Lower lobe of right lung (tissue), 2 donors: ENCODE measurements at regions not wholly inside any gene's neighbourhood (a gene's known extent, or its start where the extent isn't known, plus 50 kb on each side); places are given as distances from the start of the nearest gene placed in this dataset.
"Not testable (repeated sequence)": the region's sequence is repeated elsewhere in the genome, so short reads cannot be mapped to it uniquely, and the experiment has no call there.

Experiments
- ATAC-seq, 2 donors: fragments of 200-7000 bp; cut with Tn5 transposase; one replicate each; pipeline ENCODE4 v1.9.1; 2020 to 2022; ENCODE audit warnings: mild to moderate bottlenecking in 2 of 2, moderate library complexity in 2 of 2
- DNase-seq: peaks from one replicate; pipeline ENCODE4 v3.0.0-alpha.2; 2020
- H3K27ac ChIP-seq: fragments of 200-600 bp; one replicate; pipeline ENCODE4 v1.8.0; 2022
- H3K27me3 ChIP-seq: fragments of 200-600 bp; one replicate; pipeline ENCODE4 v1.8.0; 2022; ENCODE audit warnings: low read depth
- H3K36me3 ChIP-seq: fragments of 200-600 bp; one replicate; pipeline ENCODE4 v1.8.0; 2022; ENCODE audit warnings: mild to moderate bottlenecking
- H3K4me1 ChIP-seq: fragments of 200-600 bp; one replicate; pipeline ENCODE4 v1.8.0; 2022
- H3K4me3 ChIP-seq: fragments of 200-600 bp; one replicate; pipeline ENCODE4 v1.8.0; 2022; ENCODE audit warnings: mild to moderate bottlenecking
- H3K9me3 ChIP-seq: fragments of 200-600 bp; one replicate; pipeline ENCODE4 v1.8.0; 2022
- intact Hi-C: fragments of 100-400 bp; cut with DNase I; formaldehyde crosslinking; loops from one replicate; pipeline ENCODE4 v1.11.0; 2022
- TF ChIP-seq, protein P1 (sequence below): fragments of 200-600 bp; IDR thresholded peaks from one replicate; pipeline ENCODE4 v1.8.0; 2022; ENCODE audit warnings: antibody characterized with exemption, mild to moderate bottlenecking
- donor health status: DM: no; HTN: yes; CAD: no; lungs with severe emphysema.

DNA sequence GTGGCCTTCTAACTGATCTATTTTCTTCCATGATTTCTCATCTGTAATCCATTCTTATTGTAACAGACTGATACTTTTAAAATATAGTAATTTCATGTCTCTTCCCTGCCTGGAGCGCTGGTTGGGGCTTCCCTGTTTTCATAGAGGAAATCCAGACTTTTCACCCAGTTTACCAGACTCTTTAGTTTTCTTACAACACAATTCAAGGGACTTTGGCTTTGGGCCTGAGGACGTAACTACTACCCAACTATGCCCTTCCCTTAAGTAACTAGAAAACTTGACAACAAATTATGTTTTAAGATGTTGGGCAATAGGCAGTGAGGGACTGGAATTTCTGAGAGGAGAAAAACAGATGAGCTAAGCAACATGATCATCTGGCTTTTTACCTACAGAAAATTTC lies 289.6 kb downstream of the FGF10 start:
- Histone ChIP-seq H3K4me3 (no peak overlapping the region), H3K9me3 (no peaks in the 10 kb centered on the region), H3K27me3 (no peaks in the 10 kb centered on the region), H3K4me1 (no peaks in the 10 kb centered on the region), H3K36me3 (no peaks in the 10 kb centered on the region), H3K27ac (no peak overlapping the region)
- intact Hi-C loops = no loop called here
- DNase-seq (no peak), ATAC-seq (no peak)
- TF ChIP-seq, protein P1, sequence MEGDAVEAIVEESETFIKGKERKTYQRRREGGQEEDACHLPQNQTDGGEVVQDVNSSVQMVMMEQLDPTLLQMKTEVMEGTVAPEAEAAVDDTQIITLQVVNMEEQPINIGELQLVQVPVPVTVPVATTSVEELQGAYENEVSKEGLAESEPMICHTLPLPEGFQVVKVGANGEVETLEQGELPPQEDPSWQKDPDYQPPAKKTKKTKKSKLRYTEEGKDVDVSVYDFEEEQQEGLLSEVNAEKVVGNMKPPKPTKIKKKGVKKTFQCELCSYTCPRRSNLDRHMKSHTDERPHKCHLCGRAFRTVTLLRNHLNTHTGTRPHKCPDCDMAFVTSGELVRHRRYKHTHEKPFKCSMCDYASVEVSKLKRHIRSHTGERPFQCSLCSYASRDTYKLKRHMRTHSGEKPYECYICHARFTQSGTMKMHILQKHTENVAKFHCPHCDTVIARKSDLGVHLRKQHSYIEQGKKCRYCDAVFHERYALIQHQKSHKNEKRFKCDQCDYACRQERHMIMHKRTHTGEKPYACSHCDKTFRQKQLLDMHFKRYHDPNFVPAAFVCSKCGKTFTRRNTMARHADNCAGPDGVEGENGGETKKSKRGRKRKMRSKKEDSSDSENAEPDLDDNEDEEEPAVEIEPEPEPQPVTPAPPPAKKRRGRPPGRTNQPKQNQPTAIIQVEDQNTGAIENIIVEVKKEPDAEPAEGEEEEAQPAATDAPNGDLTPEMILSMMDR = no peak

DNA sequence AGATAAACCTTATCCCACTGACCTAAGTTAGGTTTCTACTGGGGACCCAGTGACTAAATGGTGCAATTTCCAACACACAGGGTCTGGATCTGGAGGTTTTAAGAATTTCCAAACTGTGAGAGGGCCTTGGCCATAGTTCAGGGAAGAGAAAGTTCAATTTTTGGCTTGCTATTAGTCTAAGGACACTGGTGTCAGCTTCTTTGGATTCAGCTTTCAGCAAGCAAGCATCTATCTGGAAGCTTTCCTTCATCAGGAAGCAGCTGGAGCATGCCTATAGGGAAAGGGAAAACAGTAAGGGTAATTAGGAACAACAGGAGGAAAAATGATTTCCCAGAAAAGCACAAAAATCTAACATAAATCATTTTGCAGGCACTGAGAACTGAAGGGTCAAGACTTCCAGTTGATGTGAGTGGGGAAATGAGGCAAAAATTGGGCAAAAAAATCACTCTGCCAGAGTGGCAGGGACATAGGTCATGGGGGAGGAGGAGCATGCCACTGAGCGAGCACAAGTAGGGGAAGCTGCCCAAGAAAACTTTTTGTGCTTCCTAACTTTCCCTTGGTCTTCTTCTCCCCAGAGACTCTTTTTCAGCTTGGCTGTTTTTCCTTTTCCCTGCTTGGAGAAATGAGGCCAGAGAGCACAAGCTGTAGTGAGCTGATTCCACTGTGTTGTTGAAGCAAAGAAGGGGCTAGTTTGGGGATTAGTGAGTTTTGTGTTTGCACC lies 299.6 kb downstream of the FGF10 start:
- DNase-seq = no peak
- intact Hi-C loops = no loop called here
- no peaks in the 10 kb centered on the region for H3K27me3 ChIP-seq
- peak; percentile 29 to 57 for ATAC-seq
- no peaks in the 10 kb centered on the region for H3K4me1 ChIP-seq
- H3K27ac ChIP-seq = no peak overlapping the region
- no peaks in the 10 kb centered on the region for H3K9me3 ChIP-seq
- H3K4me3 ChIP-seq = no peak overlapping the region
- H3K36me3 ChIP-seq = no peaks in the 10 kb centered on the region
- TF ChIP-seq, protein P1 = no peak

DNA sequence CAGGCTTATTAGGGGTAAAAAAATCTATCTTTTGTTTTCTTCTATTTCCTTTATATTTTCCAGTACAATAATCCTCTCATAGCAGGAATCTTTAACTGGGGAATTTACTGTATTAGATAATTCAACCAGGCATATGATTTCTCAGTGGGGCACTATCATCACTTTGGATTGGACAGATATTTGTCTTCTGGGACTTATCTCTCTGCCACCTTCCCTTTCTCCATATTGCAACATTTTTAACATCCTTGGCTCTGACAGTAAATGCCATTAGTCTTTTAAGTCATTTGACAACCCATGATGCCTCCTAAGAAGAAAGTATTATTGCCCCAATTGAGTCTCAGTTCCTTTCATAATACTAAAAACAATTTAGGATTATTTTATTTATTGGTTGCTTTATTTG lies 304.1 kb downstream of the FGF10 start:
- Histone ChIP-seq H3K9me3 (no peaks in the 10 kb centered on the region), H3K4me1 (no peaks in the 10 kb centered on the region), H3K27ac (no peak overlapping the region), H3K4me3 (no peak overlapping the region), H3K36me3 (no peaks in the 10 kb centered on the region), H3K27me3 (no peaks in the 10 kb centered on the region)
- no peak for ATAC-seq
- TF ChIP-seq, protein P1 = no peak
- no peak for DNase-seq
- intact Hi-C loops = no loop called here

DNA sequence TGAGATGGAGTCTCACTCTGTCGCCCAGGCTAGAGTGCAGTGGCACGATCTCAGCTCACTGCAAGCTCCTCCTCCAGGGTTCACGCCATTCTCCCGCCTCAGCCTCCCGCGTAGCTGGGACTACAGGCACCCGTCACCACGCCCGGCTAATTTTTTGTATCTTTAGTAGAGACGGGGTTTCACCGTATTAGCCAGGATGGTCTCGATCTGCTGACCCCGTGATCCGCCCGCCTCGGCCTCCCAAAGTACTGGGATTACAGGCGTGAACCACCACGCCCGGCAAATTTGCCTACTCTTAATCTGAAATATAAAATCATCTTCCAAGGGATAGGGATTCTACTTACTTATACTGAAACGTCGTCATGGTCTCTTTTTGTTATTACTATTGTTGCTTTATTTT lies 314.7 kb downstream of the FGF10 start:
- H3K4me3 ChIP-seq, intact Hi-C loops, H3K36me3 ChIP-seq, ATAC-seq, H3K27me3 ChIP-seq, H3K27ac ChIP-seq, DNase-seq, H3K4me1 ChIP-seq, H3K9me3 ChIP-seq: not testable (repeated sequence)

DNA sequence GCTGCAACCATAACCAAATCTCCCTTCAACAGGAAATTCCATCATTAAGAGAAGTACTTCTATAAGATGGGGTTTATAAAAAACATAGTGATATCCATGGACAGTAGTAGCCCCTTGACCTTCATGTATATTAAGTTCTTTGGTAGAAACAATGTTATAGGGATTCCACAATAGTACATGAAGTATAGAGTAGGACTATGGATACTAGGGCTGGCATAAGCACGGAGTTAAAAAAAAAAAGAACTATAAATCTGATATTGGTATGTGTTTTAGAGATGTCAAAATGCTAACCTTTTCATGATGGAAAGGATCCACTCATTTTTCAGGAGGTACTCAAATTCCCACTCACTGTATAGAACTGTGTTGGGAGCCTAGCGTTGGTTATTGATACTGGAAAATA lies 337.6 kb downstream of the FGF10 start:
- no peak overlapping the region for H3K27ac ChIP-seq
- ATAC-seq (no peak), DNase-seq (no peak)
- no peaks in the 10 kb centered on the region for H3K36me3 ChIP-seq
- intact Hi-C loops = no loop called here
- no peaks in the 10 kb centered on the region for H3K4me1 ChIP-seq
- no peaks in the 10 kb centered on the region for H3K9me3 ChIP-seq
- H3K27me3 ChIP-seq = no peaks in the 10 kb centered on the region
- TF ChIP-seq, protein P1 = no peak
- H3K4me3 ChIP-seq = no peak overlapping the region

DNA sequence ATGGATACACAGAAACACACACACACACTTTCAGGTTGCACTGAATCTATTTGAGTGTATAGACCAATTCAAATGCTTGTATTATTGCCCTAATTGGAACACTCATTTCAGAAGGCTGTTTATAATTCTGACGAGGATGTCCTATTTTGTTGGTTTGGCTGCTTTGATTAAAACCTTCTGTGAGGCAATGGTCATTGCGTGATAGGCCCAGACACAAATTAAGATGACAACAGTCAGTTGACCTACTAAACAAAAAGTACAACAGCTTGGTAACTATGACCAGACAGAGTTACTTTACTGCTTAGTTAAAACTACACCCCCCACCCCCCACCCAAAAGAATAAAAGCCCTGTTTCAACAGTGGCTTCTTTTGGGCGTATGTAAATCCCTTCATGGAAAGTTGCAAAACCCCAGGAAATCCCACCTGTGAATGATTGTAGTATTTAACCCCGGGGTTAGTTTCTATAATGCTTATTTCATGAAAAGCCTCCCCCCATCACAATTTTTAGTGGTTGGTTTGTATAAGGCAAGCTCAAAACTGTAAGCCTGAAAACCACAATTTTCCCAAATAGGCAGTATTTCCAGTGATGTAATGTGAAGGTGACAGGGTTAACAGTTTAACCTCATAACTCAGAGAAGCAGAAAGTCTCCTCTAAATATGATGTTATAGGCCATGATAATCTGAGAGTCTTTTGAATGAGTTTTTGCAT lies 340.8 kb downstream of the FGF10 start:
- intact Hi-C loops = no loop called here
- ATAC-seq (no peak), DNase-seq (no peak)
- no peak overlapping the region for H3K4me3 ChIP-seq
- no peaks in the 10 kb centered on the region for H3K9me3 ChIP-seq
- H3K27ac ChIP-seq = no peak overlapping the region
- no peaks in the 10 kb centered on the region for H3K4me1 ChIP-seq
- no peaks in the 10 kb centered on the region for H3K27me3 ChIP-seq
- no peaks in the 10 kb centered on the region for H3K36me3 ChIP-seq
- TF ChIP-seq, protein P1 = no peak
